Bone marrow (tissue), 2 donors: ENCODE measurements at regions not wholly inside any gene's neighbourhood (a gene's known extent, or its start where the extent isn't known, plus 50 kb on each side); places are given as distances from the start of the nearest gene placed in this dataset.

ENCODE experiments used
- DNase-seq, 2 donors: peaks; one replicate each; lab custom pipeline; 2025; lab: John Stamatoyannopoulos, UW

DNA sequence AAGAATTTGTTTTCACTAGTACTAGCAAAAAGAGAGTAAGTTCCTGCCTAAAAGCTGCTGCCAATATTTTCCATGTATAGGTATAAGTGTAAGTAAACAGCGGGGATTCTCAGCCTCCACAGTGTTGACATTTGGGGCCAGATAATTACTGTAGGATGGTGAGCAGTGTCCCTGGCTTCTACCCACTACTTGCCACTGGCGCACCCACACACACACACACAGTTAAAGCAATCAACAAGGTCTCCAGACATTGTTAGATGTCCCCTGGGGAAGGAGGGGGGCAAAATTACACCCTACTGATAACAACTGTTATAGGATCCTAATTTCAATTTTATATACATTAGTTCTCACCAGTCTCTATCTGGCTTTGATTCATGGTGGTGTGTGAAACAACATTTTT lies 417.0 kb upstream of the PSMD7 start:
- DNase-seq = no peak

GRCh38 chr16:73878611-73879010 lies 418.0 kb upstream of the PSMD7 start:
- no peak for DNase-seq

- DNase-seq = no peak
Observed at GRCh38 chr16:73877150-73877549, 419.5 kb upstream of the PSMD7 start.

- DNase-seq = no peak
Observed at GRCh38 chr16:73875996-73876690, 420.5 kb upstream of the PSMD7 start.

GRCh38 chr16:73874324-73874723 lies 422.3 kb upstream of the PSMD7 start:
- no peak for DNase-seq

DNA sequence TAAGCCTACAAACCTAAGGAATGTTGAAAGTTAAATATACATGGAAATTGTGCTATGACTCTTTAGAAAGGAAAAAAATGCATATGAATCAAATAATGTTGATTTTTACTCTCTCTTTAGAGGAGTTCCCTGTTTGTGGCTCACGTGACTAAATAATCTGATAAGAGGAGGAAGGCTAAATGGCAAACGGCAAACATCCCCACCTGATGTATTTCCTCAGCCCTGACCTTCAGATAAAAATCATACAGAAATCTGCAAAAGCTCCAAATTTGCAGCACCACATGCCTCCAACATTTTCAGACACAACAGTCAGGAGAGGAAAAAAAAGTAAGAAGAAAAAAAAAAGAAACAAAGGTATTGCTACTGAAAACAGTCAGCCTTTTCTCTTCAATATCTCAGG lies 423.0 kb upstream of the PSMD7 start:
- no peak for DNase-seq

DNA sequence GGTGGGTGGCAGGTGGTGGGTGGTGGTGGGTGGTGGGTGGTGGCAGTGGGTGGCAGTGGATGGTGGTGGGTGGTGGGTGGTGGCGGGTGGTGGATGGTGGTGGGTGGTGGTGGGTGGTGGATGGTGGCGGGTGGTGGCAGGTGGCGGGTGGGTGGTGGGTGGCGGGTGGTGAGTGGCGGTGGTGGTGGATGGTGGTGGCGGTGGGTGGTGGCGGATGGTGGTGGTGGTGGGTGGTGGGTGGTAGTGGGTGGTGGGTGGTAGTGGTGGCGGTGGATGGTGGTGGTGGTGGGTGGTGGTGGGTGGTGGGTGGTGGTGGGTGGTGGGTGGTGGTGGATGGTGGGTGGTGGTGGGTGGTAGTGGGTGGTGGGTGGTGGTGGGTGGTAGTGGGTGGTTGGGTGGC lies 423.8 kb upstream of the PSMD7 start:
- no peak for DNase-seq

DNA sequence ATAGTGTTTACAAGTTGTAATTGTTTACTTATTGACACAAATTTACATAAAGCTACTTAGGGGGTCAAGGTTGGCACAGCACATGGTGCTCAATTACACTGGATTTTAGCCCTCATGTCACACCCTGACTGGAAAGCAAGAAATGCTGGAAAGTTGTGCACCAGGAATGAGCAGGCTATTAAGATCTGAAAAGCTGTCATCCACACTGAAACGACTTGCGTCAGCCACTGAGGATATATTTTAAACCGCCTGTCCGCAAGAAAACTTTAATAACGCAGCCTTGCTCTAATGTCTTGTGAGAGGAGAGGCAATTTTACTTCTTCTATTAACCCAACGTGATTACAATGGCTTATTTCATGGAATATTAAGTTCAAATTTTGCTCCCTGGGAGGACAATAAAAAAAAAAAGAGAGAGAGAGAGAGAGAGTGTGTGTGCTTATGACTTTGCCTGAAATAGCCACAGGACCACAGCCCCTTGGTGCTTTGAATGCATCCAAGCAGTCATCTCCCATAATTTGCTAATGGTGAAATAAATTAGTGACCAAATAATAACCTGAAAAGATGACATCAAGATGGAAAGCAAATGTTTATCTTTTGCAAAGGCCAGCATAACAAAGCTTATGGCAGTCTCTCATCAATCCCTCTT lies 425.4 kb upstream of the PSMD7 start:
- DNase-seq = no peak

DNA sequence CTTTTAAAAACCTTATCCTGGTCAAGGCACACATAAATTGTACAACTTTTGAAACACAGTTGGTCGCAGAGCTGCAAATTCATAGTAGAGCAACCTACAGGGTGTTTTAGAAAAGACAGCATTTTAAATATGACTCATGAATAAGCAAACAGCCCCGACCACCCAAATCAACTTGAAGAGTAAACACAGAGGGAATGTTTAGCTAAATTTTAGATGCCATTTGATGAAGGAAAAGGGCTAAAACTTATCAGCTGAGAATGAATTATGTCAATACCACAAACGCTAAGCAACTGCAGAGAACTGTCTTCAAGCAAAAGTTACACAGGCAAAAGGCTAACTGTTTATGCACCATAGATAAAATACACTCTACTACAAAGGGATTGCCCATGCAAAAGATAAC lies 427.5 kb upstream of the PSMD7 start:
- no peak for DNase-seq

DNA sequence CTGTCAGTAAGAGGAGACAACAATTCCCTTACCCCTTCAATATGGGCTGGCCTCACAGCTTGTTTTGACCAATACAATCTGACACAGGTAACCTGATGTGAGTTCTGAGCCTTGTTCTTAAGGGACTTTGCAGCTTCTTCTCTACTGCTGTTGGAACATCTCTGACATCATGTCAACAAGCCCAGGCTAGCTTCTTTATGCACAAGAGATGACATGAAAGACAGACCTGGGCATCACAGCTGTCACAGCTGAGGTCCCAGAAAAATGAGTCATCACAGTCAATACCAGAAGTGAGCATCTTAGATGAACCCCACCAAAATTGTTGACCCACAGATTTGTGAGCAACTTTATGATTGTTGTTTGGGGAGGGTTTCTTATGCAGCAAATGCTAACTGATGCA lies 431.7 kb upstream of the PSMD7 start:
- no peak for DNase-seq

GRCh38 chr16:73858326-73858725 lies 438.3 kb upstream of the PSMD7 start:
- no peak for DNase-seq

- DNase-seq = no peak
Observed at GRCh38 chr16:73853968-73854367, 442.6 kb upstream of the PSMD7 start.

DNA sequence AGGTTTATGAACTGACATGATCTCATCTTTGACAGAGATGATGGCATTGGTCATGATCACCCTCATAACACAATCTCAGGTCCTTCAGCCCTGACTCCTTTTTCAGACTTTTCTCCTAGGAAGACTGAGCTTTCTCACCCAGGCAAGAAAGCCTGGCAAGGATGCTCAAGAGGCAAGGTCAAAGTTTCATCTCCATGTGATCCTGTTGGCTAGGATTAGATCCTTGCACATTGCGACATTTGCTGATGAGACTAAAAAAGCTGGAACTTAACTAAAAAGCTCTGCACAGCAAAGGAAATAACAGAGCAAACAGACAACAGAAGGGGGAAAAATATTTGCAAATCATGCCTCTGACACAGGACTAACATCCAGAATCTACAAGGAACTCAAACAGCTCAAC lies 444.1 kb upstream of the PSMD7 start:
- no peak for DNase-seq

DNA sequence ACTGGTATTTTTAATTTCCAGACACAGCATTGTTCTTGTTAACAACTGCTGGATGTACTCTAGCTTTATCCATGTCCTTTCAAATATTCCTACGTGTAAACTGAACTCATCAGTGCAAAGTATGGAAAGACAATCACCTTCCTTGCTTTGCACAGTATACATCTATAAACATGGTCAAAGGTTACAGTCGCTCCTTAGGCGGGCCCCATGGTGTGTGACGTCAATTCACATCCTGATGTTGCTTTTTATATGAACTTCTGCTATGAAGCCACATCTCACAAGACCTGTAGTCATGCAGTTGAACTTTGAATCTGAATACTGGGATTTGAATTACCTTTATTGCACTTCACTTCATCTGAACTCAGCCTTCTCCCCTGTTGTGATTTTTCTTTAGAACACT lies 447.6 kb upstream of the PSMD7 start:
- DNase-seq = no peak

- DNase-seq = no peak
Observed at GRCh38 chr16:73847090-73847489, 449.5 kb upstream of the PSMD7 start.

- DNase-seq = no peak
Observed at GRCh38 chr16:73846356-73846755, 450.3 kb upstream of the PSMD7 start.

DNA sequence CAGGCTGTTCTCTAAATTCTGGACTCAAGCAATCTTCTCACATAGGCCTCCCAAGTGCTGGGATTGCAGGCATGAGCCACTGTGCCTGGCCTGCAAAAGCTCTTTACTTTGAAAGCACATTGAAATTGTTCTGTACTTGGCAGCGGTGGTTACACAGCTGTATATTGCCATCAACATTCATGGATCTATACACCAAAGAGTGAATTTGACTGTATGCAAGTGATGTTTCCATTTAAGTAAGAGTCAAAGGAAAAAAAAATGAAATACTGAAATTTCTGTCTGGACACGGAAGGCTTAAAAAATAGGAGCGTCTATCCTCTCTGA lies 450.6 kb upstream of the PSMD7 start:
- no peak for DNase-seq

- no peak for DNase-seq
Observed at GRCh38 chr16:73845238-73846006, 451.2 kb upstream of the PSMD7 start.

DNA sequence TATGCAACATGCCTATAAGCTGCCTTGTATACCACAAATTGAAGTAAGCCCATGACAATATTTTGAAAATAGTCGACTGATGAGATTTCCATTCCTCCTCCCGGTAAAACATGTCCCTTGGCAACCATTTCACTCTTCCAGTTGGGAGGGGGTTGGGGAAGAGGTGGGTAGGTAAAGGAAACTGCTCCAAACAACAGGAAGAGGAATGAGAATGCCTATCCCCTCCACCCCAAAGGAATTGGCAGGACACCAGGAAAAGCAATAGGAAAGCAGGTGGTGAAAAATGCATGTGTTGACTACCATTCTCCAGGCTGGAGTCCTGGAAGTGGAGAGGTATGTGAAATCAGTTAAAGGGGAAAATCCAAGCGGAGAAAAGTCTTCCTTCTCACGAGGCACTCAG lies 455.9 kb upstream of the PSMD7 start:
- DNase-seq = no peak

GRCh38 chr16:73831220-73831619 lies 465.4 kb upstream of the PSMD7 start:
- DNase-seq = no peak

- no peak for DNase-seq
Observed at GRCh38 chr16:73823205-73823849, 473.3 kb upstream of the PSMD7 start.

GRCh38 chr16:73817526-73818324 lies 478.9 kb upstream of the PSMD7 start:
- no peak for DNase-seq
